ENCODE measurements at regions not wholly inside any gene's neighbourhood (a gene's known extent, or its start where the extent isn't known, plus 50 kb on each side); places are given as distances from the start of the nearest gene placed in this dataset.

DNA sequence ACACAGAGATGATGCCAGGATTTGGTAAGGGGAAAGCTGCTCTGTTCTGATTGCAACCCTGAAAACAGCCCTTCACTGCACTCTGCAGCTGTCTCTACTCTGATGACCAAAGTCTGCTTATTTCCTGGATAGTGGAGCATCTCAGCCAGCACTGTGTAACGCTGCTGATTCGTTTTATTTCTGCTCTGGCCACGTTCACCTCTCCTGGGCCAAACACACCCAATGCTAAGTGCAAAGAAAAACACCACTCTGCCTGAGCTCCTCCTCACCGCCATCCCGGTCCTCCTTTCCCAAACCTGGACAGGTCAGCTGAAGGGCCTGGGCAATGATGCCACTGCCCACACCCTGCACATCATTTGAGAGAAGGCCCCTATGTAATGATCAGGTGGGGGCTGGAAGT, 529.3 kb upstream of the B3GAT1 start (continued):
- no peak for TF ChIP-seq ZNF8 (CRISPR knock-in tag; IDR thresholded peaks at IDR 0.05)

DNA sequence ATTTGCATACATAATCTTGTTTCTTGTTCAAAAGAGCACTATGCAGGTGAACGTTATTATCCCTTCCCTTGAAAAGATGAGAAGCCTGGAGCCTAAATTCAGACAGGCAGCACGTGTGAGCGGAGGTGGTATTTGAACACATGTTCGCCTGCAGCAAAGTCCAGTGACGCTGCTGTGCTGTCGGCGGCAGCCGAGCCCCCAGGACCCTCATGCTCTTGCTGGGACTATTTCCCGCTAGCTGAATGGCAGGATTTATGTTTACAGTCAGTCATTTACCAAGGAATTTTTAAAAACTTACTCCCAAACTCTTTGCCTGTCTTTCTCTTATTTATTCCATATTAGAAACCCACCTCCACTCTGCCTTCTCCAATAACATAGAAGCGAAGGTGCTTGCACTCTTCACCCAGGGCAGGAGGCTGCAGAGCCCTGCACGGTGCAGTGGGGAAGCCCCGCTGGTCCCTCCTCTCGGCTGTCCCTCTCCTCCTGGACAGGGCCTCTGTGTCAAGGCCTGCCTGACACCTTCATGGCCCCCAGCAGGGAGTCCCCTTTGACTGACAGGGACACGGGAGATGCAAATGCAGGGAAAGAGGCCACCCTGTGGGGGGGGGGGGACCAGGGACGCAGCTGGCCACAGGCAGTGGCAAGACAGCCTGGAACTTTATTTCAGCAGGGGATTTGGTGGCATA, 528.5 kb upstream of the B3GAT1 start:
- no peak for ATAC-seq
- no peak for TF ChIP-seq SNAI2 (CRISPR knock-in tag; IDR thresholded peaks at IDR 0.05)
- no peak for TF ChIP-seq ESRRG (CRISPR knock-in tag; IDR thresholded peaks at IDR 0.05)
- no peak for TF ChIP-seq ZFP30 (CRISPR knock-in tag; IDR thresholded peaks at IDR 0.05)
- TF ChIP-seq, protein P1, sequence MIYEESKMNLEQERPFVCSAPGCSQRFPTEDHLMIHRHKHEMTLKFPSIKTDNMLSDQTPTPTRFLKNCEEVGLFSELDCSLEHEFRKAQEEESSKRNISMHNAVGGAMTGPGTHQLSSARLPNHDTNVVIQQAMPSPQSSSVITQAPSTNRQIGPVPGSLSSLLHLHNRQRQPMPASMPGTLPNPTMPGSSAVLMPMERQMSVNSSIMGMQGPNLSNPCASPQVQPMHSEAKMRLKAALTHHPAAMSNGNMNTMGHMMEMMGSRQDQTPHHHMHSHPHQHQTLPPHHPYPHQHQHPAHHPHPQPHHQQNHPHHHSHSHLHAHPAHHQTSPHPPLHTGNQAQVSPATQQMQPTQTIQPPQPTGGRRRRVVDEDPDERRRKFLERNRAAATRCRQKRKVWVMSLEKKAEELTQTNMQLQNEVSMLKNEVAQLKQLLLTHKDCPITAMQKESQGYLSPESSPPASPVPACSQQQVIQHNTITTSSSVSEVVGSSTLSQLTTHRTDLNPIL (CRISPR knock-in tag; IDR thresholded peaks at IDR 0.05; ENCODE audit: low read depth) = no peak
- no peak for TF ChIP-seq ARNTL (CRISPR knock-in tag; IDR thresholded peaks at IDR 0.05; ENCODE audit: borderline replicate concordance, low read depth)
- TF ChIP-seq CSRNP3 (CRISPR knock-in tag; IDR thresholded peaks at IDR 0.05) = no peak
- TF ChIP-seq GLIS3 (CRISPR knock-in tag; IDR thresholded peaks at IDR 0.05) = no peak
- TF ChIP-seq TOX (CRISPR knock-in tag; IDR thresholded peaks at IDR 0.05; ENCODE audit: borderline replicate concordance) = no peak
- TF ChIP-seq, protein P2, sequence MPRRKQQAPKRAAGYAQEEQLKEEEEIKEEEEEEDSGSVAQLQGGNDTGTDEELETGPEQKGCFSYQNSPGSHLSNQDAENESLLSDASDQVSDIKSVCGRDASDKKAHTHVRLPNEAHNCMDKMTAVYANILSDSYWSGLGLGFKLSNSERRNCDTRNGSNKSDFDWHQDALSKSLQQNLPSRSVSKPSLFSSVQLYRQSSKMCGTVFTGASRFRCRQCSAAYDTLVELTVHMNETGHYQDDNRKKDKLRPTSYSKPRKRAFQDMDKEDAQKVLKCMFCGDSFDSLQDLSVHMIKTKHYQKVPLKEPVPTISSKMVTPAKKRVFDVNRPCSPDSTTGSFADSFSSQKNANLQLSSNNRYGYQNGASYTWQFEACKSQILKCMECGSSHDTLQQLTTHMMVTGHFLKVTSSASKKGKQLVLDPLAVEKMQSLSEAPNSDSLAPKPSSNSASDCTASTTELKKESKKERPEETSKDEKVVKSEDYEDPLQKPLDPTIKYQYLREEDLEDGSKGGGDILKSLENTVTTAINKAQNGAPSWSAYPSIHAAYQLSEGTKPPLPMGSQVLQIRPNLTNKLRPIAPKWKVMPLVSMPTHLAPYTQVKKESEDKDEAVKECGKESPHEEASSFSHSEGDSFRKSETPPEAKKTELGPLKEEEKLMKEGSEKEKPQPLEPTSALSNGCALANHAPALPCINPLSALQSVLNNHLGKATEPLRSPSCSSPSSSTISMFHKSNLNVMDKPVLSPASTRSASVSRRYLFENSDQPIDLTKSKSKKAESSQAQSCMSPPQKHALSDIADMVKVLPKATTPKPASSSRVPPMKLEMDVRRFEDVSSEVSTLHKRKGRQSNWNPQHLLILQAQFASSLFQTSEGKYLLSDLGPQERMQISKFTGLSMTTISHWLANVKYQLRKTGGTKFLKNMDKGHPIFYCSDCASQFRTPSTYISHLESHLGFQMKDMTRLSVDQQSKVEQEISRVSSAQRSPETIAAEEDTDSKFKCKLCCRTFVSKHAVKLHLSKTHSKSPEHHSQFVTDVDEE (CRISPR knock-in tag; IDR thresholded peaks at IDR 0.05) = no peak
- no peak for TF ChIP-seq BACH2 (CRISPR knock-in tag; IDR thresholded peaks at IDR 0.05; ENCODE audit: borderline replicate concordance)
- TF ChIP-seq, protein P3, sequence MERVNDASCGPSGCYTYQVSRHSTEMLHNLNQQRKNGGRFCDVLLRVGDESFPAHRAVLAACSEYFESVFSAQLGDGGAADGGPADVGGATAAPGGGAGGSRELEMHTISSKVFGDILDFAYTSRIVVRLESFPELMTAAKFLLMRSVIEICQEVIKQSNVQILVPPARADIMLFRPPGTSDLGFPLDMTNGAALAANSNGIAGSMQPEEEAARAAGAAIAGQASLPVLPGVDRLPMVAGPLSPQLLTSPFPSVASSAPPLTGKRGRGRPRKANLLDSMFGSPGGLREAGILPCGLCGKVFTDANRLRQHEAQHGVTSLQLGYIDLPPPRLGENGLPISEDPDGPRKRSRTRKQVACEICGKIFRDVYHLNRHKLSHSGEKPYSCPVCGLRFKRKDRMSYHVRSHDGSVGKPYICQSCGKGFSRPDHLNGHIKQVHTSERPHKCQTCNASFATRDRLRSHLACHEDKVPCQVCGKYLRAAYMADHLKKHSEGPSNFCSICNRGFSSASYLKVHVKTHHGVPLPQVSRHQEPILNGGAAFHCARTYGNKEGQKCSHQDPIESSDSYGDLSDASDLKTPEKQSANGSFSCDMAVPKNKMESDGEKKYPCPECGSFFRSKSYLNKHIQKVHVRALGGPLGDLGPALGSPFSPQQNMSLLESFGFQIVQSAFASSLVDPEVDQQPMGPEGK (CRISPR knock-in tag; IDR thresholded peaks at IDR 0.05; ENCODE audit: borderline replicate concordance) = no peak
- TF ChIP-seq CSDC2 (CRISPR knock-in tag; IDR thresholded peaks at IDR 0.05) = no peak

GRCh38 chr11:134939905-134940304, 527.9 kb upstream of the B3GAT1 start:
- TF ChIP-seq SNAI2 (CRISPR knock-in tag; IDR thresholded peaks at IDR 0.05) = no peak
- no peak for TF ChIP-seq GLIS3 (CRISPR knock-in tag; IDR thresholded peaks at IDR 0.05)
- TF ChIP-seq POU6F1 (CRISPR knock-in tag; IDR thresholded peaks at IDR 0.05; ENCODE audit: borderline replicate concordance, low read depth) = no peak
- TF ChIP-seq CSDC2 (CRISPR knock-in tag; IDR thresholded peaks at IDR 0.05) = no peak
- TF ChIP-seq, protein P1 (CRISPR knock-in tag; IDR thresholded peaks at IDR 0.05; ENCODE audit: low read depth) = no peak
- TF ChIP-seq ZNF8 (CRISPR knock-in tag; IDR thresholded peaks at IDR 0.05) = no peak
- no peak for TF ChIP-seq TCF4 (CRISPR knock-in tag; IDR thresholded peaks at IDR 0.05; ENCODE audit: borderline replicate concordance)
- no peak for TF ChIP-seq ZNF565 (CRISPR knock-in tag; conservative IDR thresholded peaks at IDR 0.05; ENCODE audit: low read depth)
- ATAC-seq = 0 out of 3 replicates have a peak, but pooled peaks have one; percentile 31

DNA sequence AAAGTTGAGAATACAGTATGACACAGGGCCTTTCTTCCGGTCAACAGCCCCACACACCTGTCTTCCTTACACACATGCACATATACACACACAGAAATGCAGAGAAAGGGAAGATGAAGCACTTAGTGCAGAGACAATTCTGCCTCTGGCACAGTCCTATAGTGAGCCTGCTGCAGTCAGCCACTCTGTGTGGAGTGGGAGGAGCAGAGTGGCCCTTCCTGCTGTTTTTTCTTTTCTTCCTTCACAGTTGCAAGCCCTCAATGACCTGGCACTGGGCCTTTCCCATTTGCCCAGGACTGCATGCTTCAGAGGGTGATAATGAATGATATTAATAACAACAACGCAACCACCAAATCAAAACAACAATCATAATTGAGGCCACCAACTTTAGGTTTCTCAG, 527.0 kb upstream of the B3GAT1 start:
- no peak for ATAC-seq
- TF ChIP-seq ZC3H10 (CRISPR knock-in tag; IDR thresholded peaks at IDR 0.05) (no peak), CSDC2 (CRISPR knock-in tag; IDR thresholded peaks at IDR 0.05) (no peak), ZNF565 (CRISPR knock-in tag; conservative IDR thresholded peaks at IDR 0.05; ENCODE audit: low read depth) (no peak), GLIS3 (CRISPR knock-in tag; IDR thresholded peaks at IDR 0.05) (no peak), RARB (CRISPR knock-in tag; IDR thresholded peaks at IDR 0.05) (no peak), OSR1 (CRISPR knock-in tag; IDR thresholded peaks at IDR 0.05) (no peak), ARNTL (CRISPR knock-in tag; IDR thresholded peaks at IDR 0.05; ENCODE audit: borderline replicate concordance, low read depth) (no peak), ZFP3 (CRISPR knock-in tag; IDR thresholded peaks at IDR 0.05) (no peak)
- TF ChIP-seq, protein P2 (CRISPR knock-in tag; IDR thresholded peaks at IDR 0.05) = no peak
- TF ChIP-seq, protein P1 (CRISPR knock-in tag; IDR thresholded peaks at IDR 0.05; ENCODE audit: low read depth) = no peak
